Transverse colon (tissue), 4 donors: ENCODE measurements at regions not wholly inside any gene's neighbourhood (a gene's known extent, or its start where the extent isn't known, plus 50 kb on each side); places are given as distances from the start of the nearest gene placed in this dataset.

Experiments
- POLR2AphosphoS5 ChIP-seq, 3 donors: sonication (generic); formaldehyde crosslinking; IDR thresholded peaks; one replicate each; pipeline ENCODE4 v1.6.1; 2016; ENCODE audit warnings: antibody characterized with exemption in 3 of 3
- TF ChIP-seq, protein P1 (sequence below), 5 experiments: fragments of 200-600 bp in 3 of 5; fragments of 450-650 bp in 2 of 5; sonication (generic) in 3 of 5; IDR thresholded peaks; 1 replicate in 2 of 5; 2 replicates in 3 of 5; pipeline ENCODE4 v1.5.1; 2016 to 2017; ENCODE audit warnings: antibody characterized with exemption in 5 of 5, inconsistent platforms in 3 of 5, mild to moderate bottlenecking in 2 of 5, moderate library complexity in 1 of 5

DNA sequence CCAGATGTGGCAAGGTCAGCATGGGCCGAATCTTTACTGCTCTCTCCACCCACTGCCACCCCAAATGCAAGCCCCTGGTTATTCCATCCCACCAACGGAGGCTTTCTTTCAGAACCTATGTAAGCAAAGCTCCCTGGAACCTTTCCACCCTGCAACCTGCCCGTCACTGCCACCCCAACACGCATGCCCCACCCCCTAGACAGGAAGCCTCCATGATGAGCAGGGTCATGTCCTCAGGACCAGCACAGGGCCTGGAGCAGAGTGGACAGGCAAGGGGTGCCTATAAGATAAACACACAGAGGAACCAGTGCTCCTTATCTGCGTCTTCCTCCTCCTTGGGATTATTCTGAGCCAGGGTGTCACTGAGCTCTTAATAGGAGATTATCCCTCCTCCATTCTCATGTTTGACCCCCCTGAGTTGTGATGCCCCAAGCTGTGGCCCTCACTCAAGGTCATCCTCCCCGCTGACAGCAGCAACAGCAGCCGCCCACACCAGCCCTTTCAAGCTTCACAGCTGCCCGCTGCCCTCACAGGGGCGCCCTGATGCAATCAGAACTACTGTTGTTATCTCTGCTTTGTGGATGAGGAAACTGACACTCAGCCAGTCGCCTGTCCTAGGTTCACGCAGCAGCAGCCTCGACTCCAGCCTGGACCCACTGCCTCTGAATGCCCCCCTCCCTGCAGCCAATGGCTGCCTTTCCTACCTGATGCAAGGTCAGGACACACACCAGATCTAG lies 647.3 kb downstream of the TBC1D22A start:
- TF ChIP-seq, protein P1, sequence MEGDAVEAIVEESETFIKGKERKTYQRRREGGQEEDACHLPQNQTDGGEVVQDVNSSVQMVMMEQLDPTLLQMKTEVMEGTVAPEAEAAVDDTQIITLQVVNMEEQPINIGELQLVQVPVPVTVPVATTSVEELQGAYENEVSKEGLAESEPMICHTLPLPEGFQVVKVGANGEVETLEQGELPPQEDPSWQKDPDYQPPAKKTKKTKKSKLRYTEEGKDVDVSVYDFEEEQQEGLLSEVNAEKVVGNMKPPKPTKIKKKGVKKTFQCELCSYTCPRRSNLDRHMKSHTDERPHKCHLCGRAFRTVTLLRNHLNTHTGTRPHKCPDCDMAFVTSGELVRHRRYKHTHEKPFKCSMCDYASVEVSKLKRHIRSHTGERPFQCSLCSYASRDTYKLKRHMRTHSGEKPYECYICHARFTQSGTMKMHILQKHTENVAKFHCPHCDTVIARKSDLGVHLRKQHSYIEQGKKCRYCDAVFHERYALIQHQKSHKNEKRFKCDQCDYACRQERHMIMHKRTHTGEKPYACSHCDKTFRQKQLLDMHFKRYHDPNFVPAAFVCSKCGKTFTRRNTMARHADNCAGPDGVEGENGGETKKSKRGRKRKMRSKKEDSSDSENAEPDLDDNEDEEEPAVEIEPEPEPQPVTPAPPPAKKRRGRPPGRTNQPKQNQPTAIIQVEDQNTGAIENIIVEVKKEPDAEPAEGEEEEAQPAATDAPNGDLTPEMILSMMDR (IDR thresholded peaks at IDR 0.05): no peak
- TF ChIP-seq POLR2AphosphoS5 (IDR thresholded peaks at IDR 0.05): no peak
